Loucy (cell line): ENCODE measurements at regions not wholly inside any gene's neighbourhood (a gene's known extent, or its start where the extent isn't known, plus 50 kb on each side); places are given as distances from the start of the nearest gene placed in this dataset.

Experiments
- EZH2phosphoT487 ChIP-seq: fragments of 200-600 bp; IDR thresholded peaks from 2 replicates; pipeline ENCODE4 v1.6.1; 2018; ENCODE audit warnings: antibody characterized with exemption, mild to moderate bottlenecking, moderate library complexity, borderline replicate concordance
- TF ChIP-seq, protein P1 (sequence below): fragments of 200-600 bp; sonication (generic); conservative IDR thresholded peaks from 2 replicates; pipeline ENCODE4 v1.5.1; 2014; ENCODE audit warnings: mild to moderate bottlenecking, antibody characterized with exemption, low read length

DNA sequence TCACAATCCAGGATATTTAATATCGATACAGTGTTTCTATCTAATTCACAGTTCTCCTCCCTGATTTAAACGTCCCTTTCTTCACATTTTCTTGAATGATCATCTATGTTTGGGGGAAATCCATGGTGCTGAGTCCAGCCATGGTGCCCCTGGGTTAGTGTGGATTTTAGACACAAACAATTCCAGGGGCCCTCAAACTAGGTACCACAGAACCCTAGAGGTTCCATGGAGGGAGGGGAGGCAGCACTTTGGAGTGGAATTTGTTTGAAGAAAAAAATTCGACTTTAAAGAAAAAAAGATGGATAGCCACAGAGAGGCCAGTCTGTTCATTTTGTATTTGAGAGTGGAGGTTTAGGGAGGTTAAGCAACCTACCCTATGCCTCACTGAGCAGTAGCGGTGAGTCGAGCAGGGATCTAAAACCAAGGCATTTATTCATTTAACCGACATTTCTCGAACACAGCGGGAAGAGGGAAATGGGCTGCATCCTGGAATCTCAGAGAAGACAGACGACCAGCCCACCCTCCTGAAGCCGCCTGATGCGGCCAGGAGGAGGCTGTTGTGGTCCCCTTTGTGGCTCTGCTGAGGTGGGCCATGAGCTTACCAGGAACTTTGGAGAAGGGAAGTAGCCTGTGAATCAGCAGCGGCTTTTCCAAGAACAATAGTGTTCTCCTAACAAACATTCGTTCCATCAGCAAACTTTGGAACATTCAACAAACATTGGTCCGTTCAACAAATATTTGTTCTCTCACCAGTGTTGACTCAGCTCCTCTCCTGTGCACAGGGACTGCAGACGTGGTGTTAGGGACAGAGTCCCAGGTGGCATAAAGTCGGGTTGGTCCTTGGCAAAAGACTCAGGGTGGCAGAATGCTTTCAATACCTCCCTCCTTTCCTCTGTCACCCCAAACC, 103.5 kb upstream of the ZBTB40 start:
- TF ChIP-seq, protein P1, sequence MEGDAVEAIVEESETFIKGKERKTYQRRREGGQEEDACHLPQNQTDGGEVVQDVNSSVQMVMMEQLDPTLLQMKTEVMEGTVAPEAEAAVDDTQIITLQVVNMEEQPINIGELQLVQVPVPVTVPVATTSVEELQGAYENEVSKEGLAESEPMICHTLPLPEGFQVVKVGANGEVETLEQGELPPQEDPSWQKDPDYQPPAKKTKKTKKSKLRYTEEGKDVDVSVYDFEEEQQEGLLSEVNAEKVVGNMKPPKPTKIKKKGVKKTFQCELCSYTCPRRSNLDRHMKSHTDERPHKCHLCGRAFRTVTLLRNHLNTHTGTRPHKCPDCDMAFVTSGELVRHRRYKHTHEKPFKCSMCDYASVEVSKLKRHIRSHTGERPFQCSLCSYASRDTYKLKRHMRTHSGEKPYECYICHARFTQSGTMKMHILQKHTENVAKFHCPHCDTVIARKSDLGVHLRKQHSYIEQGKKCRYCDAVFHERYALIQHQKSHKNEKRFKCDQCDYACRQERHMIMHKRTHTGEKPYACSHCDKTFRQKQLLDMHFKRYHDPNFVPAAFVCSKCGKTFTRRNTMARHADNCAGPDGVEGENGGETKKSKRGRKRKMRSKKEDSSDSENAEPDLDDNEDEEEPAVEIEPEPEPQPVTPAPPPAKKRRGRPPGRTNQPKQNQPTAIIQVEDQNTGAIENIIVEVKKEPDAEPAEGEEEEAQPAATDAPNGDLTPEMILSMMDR = no peak
- no peak for TF ChIP-seq EZH2phosphoT487
